GM18868 (cell line): ENCODE measurements at regions not wholly inside any gene's neighbourhood (a gene's known extent, or its start where the extent isn't known, plus 50 kb on each side); places are given as distances from the start of the nearest gene placed in this dataset.
"Not testable (repeated sequence)": the region's sequence is repeated elsewhere in the genome, so short reads cannot be mapped to it uniquely, and the experiment has no call there.

Experiments used
- ATAC-seq: cut with Tn5 transposase; IDR thresholded peaks from one replicate; pipeline ENCODE4 v1.9.1; 2021; ENCODE audit warnings: mild to moderate bottlenecking, moderate library complexity; ENCODE audit not compliant: unreplicated experiment

DNA sequence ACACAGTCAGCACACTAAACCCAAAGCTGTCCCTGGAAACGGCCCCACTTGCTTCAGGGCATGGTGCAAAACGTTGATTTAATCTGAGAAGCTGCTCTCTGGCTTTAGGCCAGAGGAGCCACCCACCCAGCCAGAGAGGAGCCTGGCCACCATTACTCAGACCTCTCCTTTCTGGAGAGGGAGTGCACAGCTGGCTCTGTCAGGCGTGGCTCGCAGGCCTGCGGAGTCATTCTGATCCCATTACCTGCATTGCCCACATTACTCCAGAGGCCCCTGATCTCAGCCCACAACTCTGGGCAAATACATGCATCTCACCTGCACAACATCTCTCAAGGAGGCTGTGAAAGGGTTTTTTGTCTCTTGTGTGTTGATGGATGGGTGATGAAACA is 370.0 kb upstream of the IGFBP3 start:
- peak; percentile 79 for ATAC-seq

DNA sequence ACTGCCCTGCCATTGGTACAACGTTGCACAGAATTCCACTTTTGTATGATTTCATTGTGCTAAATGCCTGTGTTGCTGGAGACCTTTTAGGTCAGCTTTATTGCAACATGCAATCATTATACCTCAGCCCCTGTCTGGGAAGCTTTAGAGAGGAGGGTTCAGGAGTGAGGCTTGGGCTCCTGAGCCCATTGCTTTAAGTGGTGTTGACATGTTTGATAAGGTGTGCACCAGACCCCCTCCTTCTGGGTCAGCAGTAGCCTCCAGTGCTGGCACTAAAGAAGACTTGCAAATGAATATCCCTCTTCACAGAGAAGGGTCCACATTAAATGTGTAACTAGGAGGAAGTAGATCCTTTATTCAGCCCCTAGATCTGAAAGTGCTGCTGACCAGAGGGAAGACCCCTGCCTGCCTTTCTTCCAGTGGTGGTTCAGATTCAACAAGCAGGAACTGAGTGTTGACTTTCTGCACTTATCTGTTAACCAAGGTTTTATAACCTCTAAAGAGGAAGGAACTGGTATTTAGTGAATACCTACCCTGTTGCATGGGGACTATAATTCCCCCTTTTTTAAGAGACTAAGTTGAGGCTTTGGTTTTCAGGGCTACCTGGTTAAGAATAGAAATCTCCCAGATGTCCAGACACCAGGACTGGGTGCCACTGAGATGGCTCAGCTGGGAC is 369.4 kb upstream of the IGFBP3 start:
- peak; percentile 37 for ATAC-seq

DNA sequence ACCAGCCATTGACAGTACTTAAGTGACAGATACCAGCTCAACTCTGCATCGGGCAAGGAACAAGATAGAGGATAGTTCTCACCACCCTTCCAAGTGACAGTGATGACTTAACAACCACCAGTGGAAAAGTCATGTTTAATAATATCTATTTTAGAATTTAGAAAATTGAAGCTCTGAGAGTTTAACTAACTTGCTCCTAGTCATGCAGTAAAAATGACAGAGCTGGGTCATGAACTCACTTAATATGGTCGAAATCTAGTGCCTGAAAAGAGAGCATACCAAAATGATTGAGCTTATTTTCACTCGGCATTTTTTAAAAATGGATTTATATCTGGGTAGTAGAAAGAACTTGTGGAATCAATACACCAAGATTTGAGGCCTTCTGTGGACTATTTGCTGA is 367.8 kb upstream of the IGFBP3 start:
- no peak for ATAC-seq

DNA sequence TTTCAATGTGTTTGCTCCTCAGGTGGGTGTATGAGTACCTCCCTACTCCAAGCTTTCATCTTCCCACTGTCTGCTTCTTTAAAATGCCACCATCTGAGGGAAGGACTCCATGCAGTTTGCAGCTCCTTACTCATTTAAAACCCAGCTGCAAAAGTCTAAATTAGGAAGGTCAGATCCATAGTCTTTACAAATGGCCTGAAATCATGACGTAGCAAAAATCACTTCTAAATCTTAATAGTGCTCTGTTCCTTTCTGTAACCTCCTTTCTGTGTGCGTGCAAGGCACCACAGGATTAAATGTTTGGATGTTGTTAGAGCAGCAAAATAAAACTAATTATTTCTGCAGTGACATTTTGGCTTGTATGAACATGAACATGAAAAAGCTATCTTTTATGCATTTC is 366.9 kb upstream of the IGFBP3 start:
- ATAC-seq: no peak

DNA sequence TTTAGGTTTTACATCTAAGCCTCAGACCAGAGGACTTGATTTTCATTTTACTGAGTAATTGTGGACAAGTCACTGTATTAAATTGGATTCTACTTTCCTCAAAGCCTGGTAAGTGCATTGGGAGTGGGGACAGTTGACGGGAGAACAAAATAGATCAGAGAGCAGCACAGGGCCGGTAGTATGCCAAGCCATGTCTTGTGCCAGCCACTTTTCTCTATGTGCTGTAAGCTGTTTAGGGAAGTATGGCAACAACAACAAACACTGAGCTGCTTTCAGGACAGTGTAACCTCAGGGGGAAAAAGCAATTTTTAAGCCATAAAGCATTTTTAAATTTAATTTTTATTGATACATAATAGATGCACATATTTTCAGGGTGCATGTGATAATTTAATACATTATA is 365.9 kb upstream of the IGFBP3 start:
- no peak for ATAC-seq

DNA sequence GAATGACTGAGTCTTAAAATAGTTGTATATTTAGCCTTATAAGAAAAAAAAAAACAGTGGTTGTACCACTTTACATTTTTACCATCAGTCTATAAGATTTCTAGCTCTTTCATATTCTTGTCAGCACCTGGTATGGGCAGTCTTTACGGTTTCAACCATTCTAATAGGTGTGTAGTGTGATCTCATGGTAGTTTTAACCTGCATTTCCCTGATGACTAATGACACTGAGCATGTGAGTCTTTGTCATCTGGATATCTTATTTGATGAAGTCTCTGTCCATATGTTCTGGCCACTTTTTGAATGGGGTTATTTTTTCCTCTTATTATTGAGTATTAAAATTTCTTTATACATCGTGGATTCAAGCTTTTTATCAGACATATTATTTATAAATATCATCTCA is 365.3 kb upstream of the IGFBP3 start:
- ATAC-seq: no peak

DNA sequence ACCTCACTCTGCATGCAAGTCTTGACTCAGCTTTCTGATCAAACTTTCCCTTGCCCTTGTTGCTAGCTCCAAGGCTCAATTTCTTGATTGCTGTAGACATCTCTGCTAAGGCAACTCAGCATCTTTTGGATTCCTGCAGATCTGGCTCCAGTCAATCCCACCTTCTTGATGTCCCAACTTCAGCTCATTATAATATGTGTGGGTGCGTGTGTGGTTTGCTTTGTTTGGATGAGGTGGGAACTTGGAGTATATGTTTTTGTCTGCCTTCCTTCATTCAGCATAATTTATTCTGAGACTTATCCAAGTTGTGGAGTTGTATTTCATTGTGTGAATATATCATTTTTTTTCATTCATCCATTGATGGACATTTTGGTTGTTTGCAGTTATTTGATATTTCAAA is 364.8 kb upstream of the IGFBP3 start:
- no peak for ATAC-seq

DNA sequence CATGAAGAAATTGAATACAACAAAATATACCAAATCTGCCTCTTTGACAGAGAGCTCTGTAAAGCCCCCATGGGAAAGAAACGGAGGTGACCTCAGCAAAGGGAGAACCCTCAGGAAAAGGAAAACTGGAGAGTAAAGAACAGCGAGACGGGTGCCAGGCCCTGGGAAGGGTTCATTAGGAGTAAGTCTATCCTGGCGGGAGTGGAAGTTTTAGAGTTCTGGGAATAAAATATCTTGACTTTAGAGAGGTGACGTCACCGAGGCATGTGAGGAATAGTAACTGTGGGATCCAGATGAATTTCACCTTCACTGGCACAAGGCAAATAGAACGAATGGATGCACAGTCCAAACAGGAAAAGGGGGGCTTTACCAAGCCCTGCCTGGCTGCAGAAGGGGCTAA is 362.8 kb upstream of the IGFBP3 start:
- ATAC-seq: no peak

DNA sequence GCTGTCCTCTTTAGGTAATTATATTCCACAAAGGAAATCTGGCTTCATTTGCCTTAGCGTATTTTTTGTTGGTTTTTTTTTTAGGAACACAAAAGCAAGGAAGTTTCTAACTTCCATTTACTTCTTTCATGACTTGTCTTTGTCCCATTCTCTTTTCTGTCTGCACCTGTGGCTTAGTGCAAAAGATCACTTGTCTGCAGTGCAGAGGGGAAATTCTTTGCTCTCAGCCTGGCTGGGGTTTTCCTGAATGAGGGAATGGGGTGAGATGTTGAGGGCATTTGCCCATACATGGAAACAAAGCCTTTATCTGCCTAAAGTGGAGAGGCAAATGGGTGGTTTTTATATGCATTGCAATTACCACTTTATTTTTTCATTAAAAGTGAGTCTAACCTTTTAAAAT is 361.1 kb upstream of the IGFBP3 start:
- ATAC-seq: peak; percentile 64

DNA sequence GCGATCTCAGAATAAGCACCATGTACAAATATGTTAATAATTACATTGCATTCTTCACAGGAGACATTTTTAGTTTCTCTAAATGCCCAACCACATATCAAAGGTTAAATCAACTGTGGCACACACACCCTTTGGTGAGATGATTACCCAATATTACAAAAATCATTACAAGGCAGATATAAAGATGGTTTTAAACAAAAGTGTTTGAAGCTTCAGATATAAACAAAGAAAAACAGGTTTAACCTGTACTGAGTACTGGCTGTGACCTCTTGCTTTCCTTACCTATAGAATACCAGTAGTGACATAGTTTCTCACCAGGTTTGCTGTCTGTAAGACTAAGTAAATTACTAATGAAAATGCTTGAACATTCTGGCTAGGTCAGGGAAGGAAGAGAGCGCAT is 360.0 kb upstream of the IGFBP3 start:
- no peak for ATAC-seq

DNA sequence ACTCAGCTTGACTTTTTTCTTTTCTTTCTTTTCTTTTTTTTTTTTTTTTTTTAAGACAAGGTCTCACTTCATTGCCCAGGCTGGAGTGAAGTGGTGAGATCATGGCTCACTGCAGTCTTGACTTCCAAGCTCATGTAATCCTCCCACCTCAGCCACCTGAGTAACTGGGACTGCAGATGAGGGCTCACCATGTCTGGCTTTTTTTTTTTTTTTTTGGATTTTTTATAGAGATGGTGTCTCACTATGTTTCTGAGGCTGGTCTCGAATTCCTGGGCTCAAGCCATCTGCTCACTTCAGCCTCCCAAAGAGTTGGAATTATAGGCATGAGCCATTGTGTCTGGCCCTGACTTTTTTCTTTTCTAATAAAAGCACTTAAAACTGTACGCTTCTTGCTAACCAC is 358.2 kb upstream of the IGFBP3 start:
- ATAC-seq: no peak

DNA sequence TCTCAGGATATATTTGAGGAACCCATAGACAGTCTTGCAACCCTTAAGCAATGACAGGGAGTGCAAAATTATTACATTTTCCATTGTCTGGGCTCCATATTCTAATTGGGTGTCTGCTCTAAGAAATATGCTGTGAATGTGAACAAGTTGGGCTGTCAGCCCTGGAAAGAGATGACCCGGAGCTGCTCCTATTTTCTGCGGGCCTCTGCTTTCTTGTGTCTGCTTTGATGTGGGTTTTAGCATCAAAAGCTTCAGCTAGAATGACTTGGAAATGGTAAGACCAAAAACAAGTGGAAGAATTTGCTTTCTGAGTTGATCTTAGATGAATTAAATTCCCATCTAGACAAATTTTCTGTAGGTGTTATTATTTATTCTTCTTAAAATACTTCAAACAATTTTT is 343.6 kb upstream of the IGFBP3 start:
- no peak for ATAC-seq

DNA sequence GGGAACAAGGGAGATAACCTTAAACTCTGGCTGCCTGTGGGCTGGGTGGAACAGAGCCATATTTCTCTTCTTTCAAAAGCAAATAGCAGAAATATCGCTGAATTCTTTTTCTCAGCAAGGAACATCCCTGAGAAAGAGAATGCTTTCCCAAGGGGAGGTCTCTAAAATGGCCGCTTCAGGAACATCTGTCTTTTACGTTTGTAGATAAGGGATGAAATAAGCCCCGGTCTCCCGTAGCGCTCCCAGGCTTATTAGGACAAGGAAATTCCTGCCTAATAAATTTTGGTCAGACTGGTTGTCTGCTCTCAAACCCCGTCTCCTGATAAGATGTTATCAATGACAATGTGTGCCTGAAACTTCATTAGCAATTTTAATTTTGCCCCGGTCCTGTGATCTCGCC is 340.6 kb upstream of the IGFBP3 start:
- not testable (repeated sequence) for ATAC-seq

DNA sequence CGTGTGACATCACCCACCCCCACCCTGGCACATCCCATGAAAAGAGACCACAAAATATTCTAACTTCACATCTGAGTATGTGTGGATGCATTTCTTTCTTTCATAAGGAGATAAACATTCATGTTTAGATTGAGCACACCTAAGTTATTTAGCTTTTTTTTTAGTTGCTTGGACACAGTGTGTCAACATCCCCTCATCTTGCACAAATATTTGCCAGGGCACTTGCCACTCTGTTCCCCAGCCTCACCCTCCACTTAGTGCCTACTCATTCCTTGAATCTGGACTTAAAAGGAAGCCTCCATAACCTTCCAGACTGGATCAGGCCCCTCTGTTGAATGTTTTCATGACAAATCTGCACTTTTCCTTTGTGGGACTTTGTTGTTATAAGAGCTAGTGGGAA is 338.9 kb upstream of the IGFBP3 start:
- no peak for ATAC-seq

DNA sequence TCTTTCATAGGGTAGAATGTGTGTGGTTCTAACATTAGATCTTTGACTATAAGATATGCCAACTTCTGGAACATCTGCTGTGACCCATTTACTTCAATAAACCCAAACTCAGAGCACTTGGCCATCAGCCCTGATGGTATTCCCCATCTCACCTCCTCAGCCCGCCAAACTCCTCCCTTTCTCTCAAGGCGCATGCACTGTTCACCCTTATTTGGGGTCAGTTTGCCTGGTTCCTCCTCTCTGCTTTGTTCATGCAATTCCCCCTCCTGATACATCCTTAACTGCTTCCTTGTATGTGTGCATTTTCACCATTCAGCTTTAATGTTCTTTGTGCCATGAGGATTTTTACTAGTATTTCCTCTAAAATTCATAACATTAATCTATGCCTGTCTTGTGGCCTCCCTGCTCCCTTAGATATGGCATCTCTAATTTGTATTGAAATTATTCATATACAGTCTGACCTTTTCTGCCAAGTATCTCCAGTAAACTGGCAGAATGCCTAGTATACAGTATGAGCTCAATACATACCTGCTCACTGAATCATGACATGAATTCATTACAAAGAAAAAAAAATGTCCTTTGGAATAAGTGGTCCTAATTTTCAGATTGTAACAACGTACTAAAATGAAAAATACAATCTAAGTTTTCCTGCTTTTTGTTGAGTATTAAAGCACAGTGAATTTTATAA is 336.8 kb upstream of the IGFBP3 start:
- ATAC-seq: no peak

DNA sequence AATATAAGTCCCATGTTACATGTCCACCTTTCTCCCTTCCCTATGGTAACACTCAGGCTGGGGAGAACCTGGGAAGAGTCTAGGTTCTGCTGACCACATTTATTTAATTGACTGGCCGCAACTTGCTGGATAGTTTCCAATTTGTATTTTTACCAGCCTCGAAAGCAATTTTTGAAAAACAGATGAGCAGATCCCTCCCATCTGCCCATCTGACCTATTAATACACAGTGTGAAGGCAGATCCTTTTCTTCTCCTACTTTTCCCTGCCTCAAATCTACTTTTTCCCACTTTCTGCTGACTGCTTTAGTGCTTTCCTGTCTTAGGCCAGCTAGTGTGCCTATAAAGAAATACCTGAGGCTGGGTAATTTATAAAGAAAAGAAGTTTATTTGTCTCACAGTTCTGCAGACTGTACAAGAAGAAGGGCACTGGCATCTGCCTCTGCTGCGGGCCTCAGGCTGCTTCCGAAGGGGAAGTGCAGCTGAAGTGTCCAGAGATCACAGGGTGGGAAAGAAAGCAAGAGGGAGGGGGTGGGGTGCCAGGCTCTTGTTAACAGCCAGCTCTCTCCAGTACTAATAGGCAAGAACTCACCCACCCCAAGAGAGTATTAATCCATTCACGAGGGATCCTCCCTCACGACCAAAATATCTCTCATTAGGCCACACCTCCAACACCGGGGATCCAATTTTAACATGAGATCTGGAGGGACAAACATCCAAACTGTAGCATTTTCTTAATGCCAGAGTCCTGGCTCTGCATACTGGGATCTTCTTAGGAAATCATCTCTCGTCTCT is 336.0 kb upstream of the IGFBP3 start:
- no peak for ATAC-seq

DNA sequence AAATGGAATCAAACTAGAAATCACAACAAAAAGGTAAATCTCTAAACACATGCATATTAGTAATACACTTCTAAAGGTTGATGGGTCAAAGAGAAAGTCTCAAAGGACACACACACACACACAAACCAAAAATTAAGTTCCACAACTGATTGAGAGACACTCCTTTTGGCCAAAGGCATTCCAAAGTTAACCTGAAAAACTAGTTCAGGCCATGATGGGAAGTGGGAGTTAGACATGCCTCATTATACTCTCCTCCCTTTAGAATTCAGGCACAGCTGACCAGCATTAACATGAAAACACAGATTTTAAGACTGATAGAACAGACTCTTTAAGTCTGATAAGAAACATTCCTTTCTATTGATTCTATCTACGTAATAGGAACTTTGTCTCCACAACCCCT is 332.4 kb upstream of the IGFBP3 start:
- no peak for ATAC-seq

DNA sequence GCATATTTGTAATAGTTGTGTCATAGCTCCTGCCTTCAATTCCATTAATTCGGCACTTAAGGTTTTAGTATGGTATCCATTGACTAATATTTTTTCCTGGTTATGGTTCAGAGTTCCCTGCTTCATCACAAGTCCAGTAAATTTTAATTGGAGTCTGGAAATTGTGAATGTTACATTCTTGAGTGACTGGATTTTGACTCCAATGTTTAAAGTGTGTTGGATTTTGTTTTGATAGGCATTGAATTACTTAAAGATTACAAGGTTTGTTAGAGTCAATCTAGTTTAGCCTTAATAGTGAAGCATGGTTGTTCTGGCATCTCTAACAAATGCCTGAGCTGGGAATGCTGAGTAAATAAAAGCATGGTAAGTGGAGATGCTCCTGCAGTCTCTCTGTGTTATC is 326.6 kb upstream of the IGFBP3 start:
- no peak for ATAC-seq

DNA sequence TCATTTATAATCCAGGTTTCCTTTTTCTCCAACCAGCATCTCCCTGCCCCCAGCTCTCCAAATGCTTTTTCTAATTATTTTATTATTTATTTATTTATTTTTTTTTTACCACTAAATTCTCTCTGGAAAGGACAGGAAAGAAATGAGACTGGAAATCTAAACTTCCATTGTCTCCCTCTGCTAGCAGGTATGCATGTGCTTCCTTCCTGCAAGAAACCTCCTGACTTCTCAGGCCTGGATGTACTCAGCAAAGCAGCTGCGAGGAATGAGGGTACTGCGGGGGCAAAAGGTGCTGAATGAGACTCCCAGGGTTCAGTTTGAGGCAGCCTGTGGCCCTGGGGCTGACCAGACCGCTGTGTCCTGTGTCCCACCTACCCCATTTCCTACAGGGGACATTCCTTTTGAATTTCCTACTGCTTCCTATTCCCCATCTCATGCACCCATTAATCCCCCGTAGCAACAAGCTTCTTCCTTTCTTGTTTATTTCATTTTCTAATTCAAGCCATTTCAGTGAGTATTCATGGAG is 324.6 kb upstream of the IGFBP3 start:
- ATAC-seq: no peak

DNA sequence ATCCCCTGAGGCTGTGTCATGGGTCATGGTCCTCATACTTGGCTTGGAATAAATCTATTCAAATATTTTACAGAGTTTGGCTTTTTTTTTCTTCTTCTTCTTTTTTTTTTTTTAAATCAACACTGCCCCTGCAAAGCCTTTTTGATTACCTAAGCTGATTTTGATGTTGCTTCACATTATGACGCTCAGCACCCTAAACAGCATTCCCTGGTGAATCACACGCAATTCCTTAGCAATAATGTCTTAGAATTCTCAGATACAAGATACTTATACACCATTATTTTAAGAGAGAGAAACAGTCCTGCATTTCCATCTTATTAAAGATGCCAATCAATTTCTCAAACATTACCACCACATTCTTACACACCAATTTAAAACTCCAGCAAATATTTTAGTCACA is 323.7 kb upstream of the IGFBP3 start:
- no peak for ATAC-seq

DNA sequence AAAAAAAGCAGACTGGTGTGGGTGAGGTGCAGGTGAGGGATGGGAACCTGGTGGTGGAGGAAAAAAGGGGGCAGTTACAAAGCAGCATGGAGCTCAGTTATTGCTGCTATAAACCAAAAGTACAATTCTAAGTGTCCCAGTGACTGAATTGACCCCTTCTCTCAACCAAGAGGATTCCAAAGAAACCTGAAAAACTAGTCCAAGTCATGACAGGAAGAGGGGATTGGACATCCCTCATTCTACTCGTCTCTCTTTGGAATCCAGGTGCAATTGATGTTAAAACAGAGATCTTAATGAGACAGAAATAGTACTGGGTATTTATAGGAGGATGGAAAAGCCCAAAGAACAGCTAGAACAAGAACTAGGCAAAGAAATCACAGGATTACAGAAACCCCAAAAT is 322.3 kb upstream of the IGFBP3 start:
- ATAC-seq: no peak

DNA sequence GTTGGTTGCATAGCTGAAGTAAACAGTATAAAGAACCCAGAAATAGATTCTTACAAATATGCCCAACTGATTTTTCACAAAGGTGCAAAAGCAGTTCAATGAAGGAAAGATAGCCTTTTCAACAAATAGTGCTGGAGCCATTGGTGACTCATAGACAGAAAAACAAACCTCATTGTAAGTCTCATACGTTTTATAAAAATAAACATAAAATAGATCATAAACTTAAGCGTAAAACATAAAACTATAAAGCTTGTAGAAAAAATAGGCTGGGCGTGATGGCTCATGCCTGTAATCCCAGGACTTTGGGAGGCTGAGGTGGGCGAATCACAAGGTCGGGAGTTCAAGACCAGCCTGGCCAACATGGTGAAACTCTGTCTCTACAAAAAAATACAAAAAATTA is 318.8 kb upstream of the IGFBP3 start:
- ATAC-seq: no peak
